ENCODE measurements at regions not wholly inside any gene's neighbourhood (a gene's known extent, or its start where the extent isn't known, plus 50 kb on each side); places are given as distances from the start of the nearest gene placed in this dataset.

- Histone ChIP-seq H3K4me3 (no peak overlapping the region), H3K27me3 (no peaks in the 10 kb centered on the region), H3K9me3 (no peaks in the 10 kb centered on the region), H3K4me1 (no peaks in the 10 kb centered on the region), H3K27ac (no peak overlapping the region), H3K36me3 (no peaks in the 10 kb centered on the region)
- 65 to 68% methylated on average over 4 of the region's 4 CpGs for WGBS, 2 donors
- intact Hi-C loops (cut with DNase I): no loop called here
- no peak for DNase-seq
- TF ChIP-seq POLR2A (IDR thresholded peaks at IDR 0.05) (no peak), EP300 (IDR thresholded peaks at IDR 0.05) (no peak), POLR2AphosphoS5 (IDR thresholded peaks at IDR 0.05) (no peak)
- TF ChIP-seq, protein P1, sequence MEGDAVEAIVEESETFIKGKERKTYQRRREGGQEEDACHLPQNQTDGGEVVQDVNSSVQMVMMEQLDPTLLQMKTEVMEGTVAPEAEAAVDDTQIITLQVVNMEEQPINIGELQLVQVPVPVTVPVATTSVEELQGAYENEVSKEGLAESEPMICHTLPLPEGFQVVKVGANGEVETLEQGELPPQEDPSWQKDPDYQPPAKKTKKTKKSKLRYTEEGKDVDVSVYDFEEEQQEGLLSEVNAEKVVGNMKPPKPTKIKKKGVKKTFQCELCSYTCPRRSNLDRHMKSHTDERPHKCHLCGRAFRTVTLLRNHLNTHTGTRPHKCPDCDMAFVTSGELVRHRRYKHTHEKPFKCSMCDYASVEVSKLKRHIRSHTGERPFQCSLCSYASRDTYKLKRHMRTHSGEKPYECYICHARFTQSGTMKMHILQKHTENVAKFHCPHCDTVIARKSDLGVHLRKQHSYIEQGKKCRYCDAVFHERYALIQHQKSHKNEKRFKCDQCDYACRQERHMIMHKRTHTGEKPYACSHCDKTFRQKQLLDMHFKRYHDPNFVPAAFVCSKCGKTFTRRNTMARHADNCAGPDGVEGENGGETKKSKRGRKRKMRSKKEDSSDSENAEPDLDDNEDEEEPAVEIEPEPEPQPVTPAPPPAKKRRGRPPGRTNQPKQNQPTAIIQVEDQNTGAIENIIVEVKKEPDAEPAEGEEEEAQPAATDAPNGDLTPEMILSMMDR (IDR thresholded peaks at IDR 0.05): no peak
These were observed 168.4 kb upstream of the NCKAP5 start for GRCh38 chr2:133736674-133737073.

GRCh38 chr2:133737242-133737993 is 169.2 kb upstream of the NCKAP5 start:
- Histone ChIP-seq H3K27me3 (no peaks in the 10 kb centered on the region), H3K27ac (no peak overlapping the region), H3K4me1 (no peaks in the 10 kb centered on the region), H3K9me3 (no peaks in the 10 kb centered on the region), H3K4me3 (no peak overlapping the region), H3K36me3 (no peaks in the 10 kb centered on the region)
- no peak for DNase-seq
- intact Hi-C loops (cut with DNase I): no loop called here
- 56 to 75% methylated on average over 2 of the region's 2 CpGs for WGBS, 2 donors
- TF ChIP-seq, protein P1 (IDR thresholded peaks at IDR 0.05): no peak
- no peak for TF ChIP-seq EP300 (IDR thresholded peaks at IDR 0.05)
- no peak for TF ChIP-seq POLR2A (IDR thresholded peaks at IDR 0.05)
- no peak for TF ChIP-seq POLR2AphosphoS5 (IDR thresholded peaks at IDR 0.05)

DNA sequence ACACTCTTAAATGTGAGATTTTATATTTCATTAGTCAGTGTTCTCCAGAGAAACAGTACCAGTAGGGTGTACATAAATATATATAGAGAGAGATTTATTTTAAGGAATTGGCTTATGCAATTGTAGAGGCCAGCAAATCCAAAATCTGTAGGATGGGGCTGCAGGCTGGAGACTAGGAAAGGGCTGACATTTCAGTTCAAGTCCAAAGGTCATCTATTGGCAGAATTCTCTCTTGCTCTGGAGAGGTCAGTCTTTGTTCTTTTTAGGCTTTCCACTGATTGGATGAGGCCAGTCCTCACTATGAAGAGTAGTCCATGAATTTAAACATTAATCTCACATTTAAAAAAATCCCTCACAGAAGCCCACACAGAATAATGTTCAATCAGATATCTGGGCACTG is 170.8 kb upstream of the NCKAP5 start:
- intact Hi-C loops (cut with DNase I): no loop called here
- Histone ChIP-seq H3K4me3 (no peak overlapping the region), H3K9me3 (no peaks in the 10 kb centered on the region), H3K4me1 (no peaks in the 10 kb centered on the region), H3K27ac (no peak overlapping the region), H3K27me3 (no peaks in the 10 kb centered on the region), H3K36me3 (no peaks in the 10 kb centered on the region)
- DNase-seq: no peak
- no peak for TF ChIP-seq POLR2AphosphoS5 (IDR thresholded peaks at IDR 0.05)
- TF ChIP-seq POLR2A (IDR thresholded peaks at IDR 0.05): no peak
- no peak for TF ChIP-seq EP300 (IDR thresholded peaks at IDR 0.05)
- TF ChIP-seq, protein P1 (IDR thresholded peaks at IDR 0.05): no peak

DNA sequence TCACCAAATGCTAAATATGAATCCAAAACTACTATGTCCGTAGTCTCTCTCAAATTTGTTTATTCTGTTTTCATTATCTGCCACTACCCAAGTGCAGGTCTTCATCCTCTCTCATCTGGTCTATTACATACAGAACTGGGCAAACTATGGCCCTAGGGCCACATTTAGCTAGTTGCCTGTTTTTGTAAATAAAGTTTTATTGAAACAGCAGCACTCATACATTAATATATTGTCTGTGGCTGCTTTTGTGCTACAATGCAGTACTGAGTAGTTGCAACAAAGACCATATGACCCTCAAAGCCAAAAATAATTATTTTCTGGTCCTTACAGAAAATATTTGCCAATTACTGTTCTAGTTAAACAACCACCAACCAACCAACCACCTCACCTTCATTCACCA is 172.2 kb upstream of the NCKAP5 start:
- DNase-seq: no peak
- WGBS, 2 donors: 85 to 94% methylated on average over 1 of the region's 1 CpG
- intact Hi-C loops (cut with DNase I): no loop called here

More for the DNA sequence above, 172.2 kb upstream of the NCKAP5 start:
- Histone ChIP-seq H3K36me3 (no peaks in the 10 kb centered on the region), H3K4me1 (no peaks in the 10 kb centered on the region), H3K27me3 (no peaks in the 10 kb centered on the region), H3K9me3 (no peaks in the 10 kb centered on the region), H3K27ac (no peak overlapping the region), H3K4me3 (no peak overlapping the region)
- TF ChIP-seq, protein P1 (IDR thresholded peaks at IDR 0.05): no peak
- TF ChIP-seq POLR2AphosphoS5 (IDR thresholded peaks at IDR 0.05): no peak
- no peak for TF ChIP-seq EP300 (IDR thresholded peaks at IDR 0.05)
- no peak for TF ChIP-seq POLR2A (IDR thresholded peaks at IDR 0.05)
